RPMI8226 (cell line): ENCODE measurements at regions not wholly inside any gene's neighbourhood (a gene's known extent, or its start where the extent isn't known, plus 50 kb on each side); places are given as distances from the start of the nearest gene placed in this dataset.

Experiments used
- DNase-seq: peaks from one replicate; pipeline ENCODE4 v3.0.0-alpha.2; 2015

- DNase-seq = no peak
These were observed 578.0 kb upstream of the TMEM132C start for GRCh38 chr12:127688906-127689428.

GRCh38 chr12:127690161-127690560 is 576.8 kb upstream of the TMEM132C start:
- DNase-seq = no peak

GRCh38 chr12:127696963-127697362 is 570.0 kb upstream of the TMEM132C start:
- DNase-seq = no peak

GRCh38 chr12:127703026-127703425 is 563.9 kb upstream of the TMEM132C start:
- no peak for DNase-seq

- DNase-seq = no peak
These were observed 555.9 kb upstream of the TMEM132C start for GRCh38 chr12:127711108-127711507.

GRCh38 chr12:127712561-127712960 is 554.4 kb upstream of the TMEM132C start:
- DNase-seq = no peak

GRCh38 chr12:127716166-127716565 is 550.8 kb upstream of the TMEM132C start:
- DNase-seq = no peak

GRCh38 chr12:127717278-127717677 is 549.7 kb upstream of the TMEM132C start:
- no peak for DNase-seq

GRCh38 chr12:127720334-127720733 is 546.6 kb upstream of the TMEM132C start:
- DNase-seq = no peak

- DNase-seq = no peak
These were observed 544.4 kb upstream of the TMEM132C start for GRCh38 chr12:127722611-127723010.

- DNase-seq = no peak
These were observed 543.7 kb upstream of the TMEM132C start for GRCh38 chr12:127723251-127723650.

- DNase-seq = no peak
These were observed 540.2 kb upstream of the TMEM132C start for GRCh38 chr12:127726671-127727315.

- no peak for DNase-seq
These were observed 538.7 kb upstream of the TMEM132C start for GRCh38 chr12:127728285-127728684.

GRCh38 chr12:127728729-127729128 is 538.2 kb upstream of the TMEM132C start:
- no peak for DNase-seq

GRCh38 chr12:127729381-127729780 is 537.6 kb upstream of the TMEM132C start:
- DNase-seq = peak; percentile 27

GRCh38 chr12:127731657-127732056 is 535.3 kb upstream of the TMEM132C start:
- DNase-seq = no peak

GRCh38 chr12:127742231-127742630 is 524.7 kb upstream of the TMEM132C start:
- DNase-seq = no peak

GRCh38 chr12:127745469-127746212 is 521.3 kb upstream of the TMEM132C start:
- no peak for DNase-seq

- DNase-seq = no peak
These were observed 517.6 kb upstream of the TMEM132C start for GRCh38 chr12:127749416-127749815.

- DNase-seq = no peak
These were observed 516.7 kb upstream of the TMEM132C start for GRCh38 chr12:127750076-127750840.

- no peak for DNase-seq
These were observed 514.2 kb upstream of the TMEM132C start for GRCh38 chr12:127752802-127753201.

- no peak for DNase-seq
These were observed 506.6 kb upstream of the TMEM132C start for GRCh38 chr12:127760357-127760756.

GRCh38 chr12:127760996-127761395 is 506.0 kb upstream of the TMEM132C start:
- DNase-seq = no peak

GRCh38 chr12:127761880-127762279 is 505.1 kb upstream of the TMEM132C start:
- DNase-seq = no peak
